Heart left ventricle (tissue), 13 donors: ENCODE measurements at regions not wholly inside any gene's neighbourhood (a gene's known extent, or its start where the extent isn't known, plus 50 kb on each side); places are given as distances from the start of the nearest gene placed in this dataset.

Experiments used
- POLR2A ChIP-seq, 2 donors: fragments of 450-650 bp; IDR thresholded peaks; one replicate each; pipeline ENCODE4 v1.6.1; 2017; ENCODE audit warnings: antibody characterized with exemption in 2 of 2, mild to moderate bottlenecking in 2 of 2, moderate library complexity in 2 of 2
- TF ChIP-seq, protein P1 (sequence below), 12 donors: fragments of 200-600 bp; sonication (generic) in 4 of 12; IDR thresholded peaks; one replicate each; pipeline versions ENCODE4 v1.5.0 to v1.8.0; 2018 to 2022; ENCODE audit warnings: antibody characterized with exemption in 12 of 12, mild to moderate bottlenecking in 5 of 12
- donor health status: ischemic (EF 13 %, LVEDD 7.1; RV severe dilation, severe dysfunction).
- donor health status: DM: no; HTN: yes; CAD: no.
- donor health status: DM: no; HTN: no; CAD: no.
- donor health status: ischemic (EF 25% LVEDD 6.9; RV normal size, moderate dysfunction).
- donor health status: ischemic (EF 25% LVEDD 5.7; RV mildly dilated, moderate dysfunction).
- donor health status: ischemic (EF 35%, LVEDD 5.7; RV mildly dilated, moderate dysfunction).
- donor health status: nonischemic (EF 11% LVEDD 7.7; RV severe dilation, severe dysfunction).
- donor health status: DM: yes; HTN: yes; CAD: no.
- donor health status: PGD.
- donor health status: ischemic (EF 29% LVEDD 5.4; RV normal size, mild dysfunction).
- donor health status: nonischemic (EF 23%, LVEDD 6.1; RV moderate dilation, normal function).

DNA sequence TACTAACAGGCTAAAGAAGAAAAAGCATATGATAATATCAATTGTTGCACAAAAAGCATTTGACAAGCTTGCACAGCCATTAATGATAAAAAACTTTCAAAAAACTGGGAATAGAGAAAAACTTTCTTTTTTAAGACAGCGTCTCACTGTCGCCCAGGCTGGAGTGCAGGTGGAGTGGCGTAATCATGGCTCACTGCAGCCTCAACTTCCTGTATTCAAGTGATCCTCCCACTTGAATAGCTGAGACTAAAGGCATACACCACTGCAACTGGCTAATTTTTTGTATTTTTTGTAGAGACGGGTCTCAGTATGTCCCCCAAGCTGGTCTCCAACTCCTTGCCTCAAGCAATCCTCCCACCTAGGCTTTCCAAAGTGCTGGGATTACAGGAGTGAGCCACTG lies 382.8 kb downstream of the TSHZ3 start:
- TF ChIP-seq, protein P1, sequence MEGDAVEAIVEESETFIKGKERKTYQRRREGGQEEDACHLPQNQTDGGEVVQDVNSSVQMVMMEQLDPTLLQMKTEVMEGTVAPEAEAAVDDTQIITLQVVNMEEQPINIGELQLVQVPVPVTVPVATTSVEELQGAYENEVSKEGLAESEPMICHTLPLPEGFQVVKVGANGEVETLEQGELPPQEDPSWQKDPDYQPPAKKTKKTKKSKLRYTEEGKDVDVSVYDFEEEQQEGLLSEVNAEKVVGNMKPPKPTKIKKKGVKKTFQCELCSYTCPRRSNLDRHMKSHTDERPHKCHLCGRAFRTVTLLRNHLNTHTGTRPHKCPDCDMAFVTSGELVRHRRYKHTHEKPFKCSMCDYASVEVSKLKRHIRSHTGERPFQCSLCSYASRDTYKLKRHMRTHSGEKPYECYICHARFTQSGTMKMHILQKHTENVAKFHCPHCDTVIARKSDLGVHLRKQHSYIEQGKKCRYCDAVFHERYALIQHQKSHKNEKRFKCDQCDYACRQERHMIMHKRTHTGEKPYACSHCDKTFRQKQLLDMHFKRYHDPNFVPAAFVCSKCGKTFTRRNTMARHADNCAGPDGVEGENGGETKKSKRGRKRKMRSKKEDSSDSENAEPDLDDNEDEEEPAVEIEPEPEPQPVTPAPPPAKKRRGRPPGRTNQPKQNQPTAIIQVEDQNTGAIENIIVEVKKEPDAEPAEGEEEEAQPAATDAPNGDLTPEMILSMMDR (IDR thresholded peaks at IDR 0.05), result no peak
- no peak for TF ChIP-seq POLR2A (IDR thresholded peaks at IDR 0.05)
